Testis (tissue), 2 donors: ENCODE measurements at regions not wholly inside any gene's neighbourhood (a gene's known extent, or its start where the extent isn't known, plus 50 kb on each side); places are given as distances from the start of the nearest gene placed in this dataset.

ENCODE experiments used
- DNase-seq: peaks from one replicate; pipeline ENCODE4 v3.0.0-alpha.2; 2019
- H3K27ac ChIP-seq, 2 donors: fragments of 200-600 bp; sonication (generic); one replicate each; pipeline ENCODE4 v1.5.1; 2019
- H3K27me3 ChIP-seq: fragments of 200-600 bp; sonication (generic); one replicate; pipeline ENCODE4 v1.5.1; 2019
- H3K36me3 ChIP-seq: fragments of 200-600 bp; sonication (generic); one replicate; pipeline ENCODE4 v1.5.1; 2017; ENCODE audit warnings: low read depth; ENCODE audit errors: missing control alignments
- H3K4me1 ChIP-seq: fragments of 200-600 bp; sonication (generic); one replicate; pipeline ENCODE4 v1.5.1; 2019
- H3K4me3 ChIP-seq, 2 donors: fragments of 200-600 bp; sonication (generic); one replicate each; pipeline ENCODE4 v1.5.1; 2017 to 2019
- H3K9me3 ChIP-seq: fragments of 200-600 bp; sonication (generic); one replicate; pipeline ENCODE4 v1.5.1; 2017
- CTCF ChIP-seq, 3 experiments: fragments of 450-650 bp in 2 of 3; fragments of 200-600 bp in 1 of 3; sonication (generic) in 1 of 3; IDR thresholded peaks; one replicate each; pipeline ENCODE4 v1.5.1; 2016 to 2019; ENCODE audit warnings: antibody characterized with exemption in 3 of 3, mild to moderate bottlenecking in 2 of 3, moderate library complexity in 1 of 3
- POLR2A ChIP-seq: fragments of 450-650 bp; IDR thresholded peaks from one replicate; pipeline ENCODE4 v1.6.1; 2017; ENCODE audit warnings: antibody characterized with exemption, mild to moderate bottlenecking, moderate library complexity
- WGBS, 2 donors: methylation state at CpG; one replicate each; pipeline ENCODE4 v1.1.5; 2018; 5-methylcytosine and 5-hydroxymethylcytosine counted together
- intact Hi-C: fragments of 100-400 bp; cut with DNase I; formaldehyde crosslinking; loops from one replicate; pipeline ENCODE4 v1.15.1; 2023; ENCODE audit warnings: low total_unique reads

GRCh38 chrX:19281256-19281655 lies 62.5 kb upstream of the PDHA1 start:
- Histone ChIP-seq H3K4me1 (no peaks in the 10 kb centered on the region), H3K9me3 (no peaks in the 10 kb centered on the region), H3K27me3 (no peaks in the 10 kb centered on the region), H3K27ac (no peak overlapping the region), H3K4me3 (no peak overlapping the region), H3K36me3 (no peaks in the 10 kb centered on the region)
- 79 to 89% methylated on average over 1 of the region's 1 CpG for WGBS, 2 donors
- TF ChIP-seq POLR2A (no peak), CTCF (IDR thresholded peaks at IDR 0.05) (no peak)
- no peak for DNase-seq
- intact Hi-C loops = no loop called here

GRCh38 chrX:19283597-19284339 lies 60.0 kb upstream of the PDHA1 start:
- H3K4me3 ChIP-seq = no peak overlapping the region
- no peaks in the 10 kb centered on the region for H3K36me3 ChIP-seq
- no peak for DNase-seq
- no peak overlapping the region for H3K27ac ChIP-seq
- H3K27me3 ChIP-seq = no peaks in the 10 kb centered on the region
- H3K4me1 ChIP-seq = no peaks in the 10 kb centered on the region
- no peak for TF ChIP-seq CTCF (IDR thresholded peaks at IDR 0.05)
- no peak for TF ChIP-seq POLR2A
- no peaks in the 10 kb centered on the region for H3K9me3 ChIP-seq
- intact Hi-C loops = no loop called here
- 90 to 93% methylated on average over 6 of the region's 6 CpGs for WGBS, 2 donors

- Histone ChIP-seq H3K9me3 (no peaks in the 10 kb centered on the region), H3K36me3 (no peaks in the 10 kb centered on the region), H3K4me1 (no peaks in the 10 kb centered on the region), H3K27ac (no peak overlapping the region), H3K27me3 (no peaks in the 10 kb centered on the region), H3K4me3 (no peak overlapping the region)
- intact Hi-C loops = no loop called here
- DNase-seq = no peak
- TF ChIP-seq CTCF (IDR thresholded peaks at IDR 0.05) = no peak
- no peak for TF ChIP-seq POLR2A
Observed at GRCh38 chrX:19285857-19286256, 57.9 kb upstream of the PDHA1 start.

- no peak for DNase-seq
- intact Hi-C loops = no loop called here
- 88 to 92% methylated on average over 2 to 5 of the region's 5 CpGs for WGBS, 2 donors
- H3K27me3 ChIP-seq = no peaks in the 10 kb centered on the region
- H3K27ac ChIP-seq = no peak overlapping the region
- no peaks in the 10 kb centered on the region for H3K9me3 ChIP-seq
- H3K36me3 ChIP-seq = no peaks in the 10 kb centered on the region
- H3K4me1 ChIP-seq = no peaks in the 10 kb centered on the region
- H3K4me3 ChIP-seq = no peak overlapping the region
- TF ChIP-seq POLR2A (no peak), CTCF (IDR thresholded peaks at IDR 0.05) (no peak)
Observed at GRCh38 chrX:19291086-19291485, 52.6 kb upstream of the PDHA1 start.
